Natural killer cell (primary cell): ENCODE measurements at regions not wholly inside any gene's neighbourhood (a gene's known extent, or its start where the extent isn't known, plus 50 kb on each side); places are given as distances from the start of the nearest gene placed in this dataset.

Source experiments
- ATAC-seq, 3 donors: fragments of 150-1000 bp in 2 of 3; fragments of 200-7000 bp in 1 of 3; cut with Tn5 transposase; 1 replicate in 1 of 3; 2 replicates in 2 of 3; pipeline ENCODE4 v1.10.0; 2021; ENCODE audit warnings: mild to moderate bottlenecking in 2 of 3, moderate library complexity in 2 of 3
- DNase-seq, 2 donors: peaks; one replicate each; pipeline versions ENCODE4 v3.0.0 to v3.0.0-alpha.2; 2013 to 2021; ENCODE audit warnings: mixed read lengths in 1 of 2
- H3K27ac ChIP-seq: one replicate; pipeline ENCODE4 v1.5.1; 2013; ENCODE audit warnings: mild to moderate bottlenecking, low read length
- H3K27me3 ChIP-seq: one replicate; pipeline ENCODE4 v1.6.1; 2013; ENCODE audit warnings: low read length; ENCODE audit not compliant: control insufficient read depth, insufficient read depth
- H3K36me3 ChIP-seq: one replicate; pipeline ENCODE4 v1.6.1; 2013; ENCODE audit warnings: low read length; ENCODE audit not compliant: control insufficient read depth, insufficient read depth
- H3K4me1 ChIP-seq: one replicate; pipeline ENCODE4 v1.6.1; 2013; ENCODE audit warnings: low read length; ENCODE audit not compliant: control insufficient read depth, insufficient read depth
- H3K4me3 ChIP-seq: one replicate; pipeline ENCODE4 v1.5.1; 2013; ENCODE audit warnings: low read length
- H3K9me3 ChIP-seq: one replicate; pipeline ENCODE4 v1.6.1; 2013; ENCODE audit warnings: low read length; ENCODE audit not compliant: control insufficient read depth, insufficient read depth
- H3K27ac Mint-ChIP-seq, 2 donors: one replicate each; pipeline ENCODE4 v1.8.0; 2022; ENCODE audit warnings: mild to moderate bottlenecking in 2 of 2, mixed read lengths in 2 of 2, moderate library complexity in 1 of 2
- H3K27me3 Mint-ChIP-seq, 2 donors: one replicate each; pipeline ENCODE4 v1.8.0; 2022; ENCODE audit warnings: low read depth in 2 of 2, mixed read lengths in 2 of 2
- H3K36me3 Mint-ChIP-seq: one replicate; pipeline ENCODE4 v1.8.0; 2022; ENCODE audit warnings: mixed read lengths
- H3K4me1 Mint-ChIP-seq, 2 donors: one replicate each; pipeline ENCODE4 v1.8.0; 2022; ENCODE audit warnings: mixed read lengths in 2 of 2
- H3K4me3 Mint-ChIP-seq: one replicate; pipeline ENCODE4 v1.8.0; 2022; ENCODE audit warnings: mild to moderate bottlenecking, moderate library complexity, mixed read lengths
- H3K9me3 Mint-ChIP-seq, 2 donors: one replicate each; pipeline ENCODE4 v1.8.0; 2022; ENCODE audit warnings: mixed read lengths in 2 of 2
- CTCF ChIP-seq: fragments of 200-600 bp; IDR thresholded peaks from one replicate; pipeline ENCODE4 v1.8.0; 2022; ENCODE audit warnings: antibody characterized with exemption
- WGBS: methylation state at CpG from one replicate; pipeline ENCODE4 v1.1.7; 2013; ENCODE audit warnings: missing lambda C conversion rate; ENCODE audit not compliant: insufficient coverage; 5-methylcytosine and 5-hydroxymethylcytosine counted together
- intact Hi-C: fragments of 100-400 bp; cut with micrococcal nuclease; formaldehyde crosslinking; loops from one replicate; pipeline ENCODE4 v1.14.2; 2022

- intact Hi-C loops, result no loop called here
- Histone ChIP-seq H3K27ac (no peak overlapping the region), H3K4me1 (no peaks in the 10 kb centered on the region), H3K9me3 (no peaks in the 10 kb centered on the region), H3K4me3 (no peak overlapping the region), H3K36me3 (no peaks in the 10 kb centered on the region), H3K27me3 (no peaks in the 10 kb centered on the region)
- DNase-seq (no peak), ATAC-seq (no peak)
- TF ChIP-seq CTCF, result no peak
- Mint-ChIP-seq H3K4me3 (no peak overlapping the region), H3K4me1 (no peaks in the 10 kb centered on the region), H3K36me3 (no peaks in the 10 kb centered on the region), H3K9me3 (no peaks in the 10 kb centered on the region), H3K27ac (no peak overlapping the region), H3K27me3 (peaks cover 20 to 30% of the 10 kb centered on the region in 2 donors)
- WGBS, result 59% methylated on average over 1 of the region's 1 CpG
These were observed 256.1 kb upstream of the HES1 start for GRCh38 chr3:193879864-193880242.

- Histone ChIP-seq H3K36me3 (no peaks in the 10 kb centered on the region), H3K27ac (no peak overlapping the region), H3K27me3 (no peaks in the 10 kb centered on the region), H3K4me1 (no peaks in the 10 kb centered on the region), H3K4me3 (no peak overlapping the region), H3K9me3 (no peaks in the 10 kb centered on the region)
- Mint-ChIP-seq H3K4me3 (no peak overlapping the region), H3K27me3 (peaks cover 13 to 22% of the 10 kb centered on the region in 2 donors), H3K36me3 (no peaks in the 10 kb centered on the region), H3K9me3 (no peaks in the 10 kb centered on the region), H3K4me1 (no peaks in the 10 kb centered on the region), H3K27ac (no peak overlapping the region)
- no peak for TF ChIP-seq CTCF
- WGBS, result 90% methylated on average over 6 of the region's 6 CpGs
- intact Hi-C loops, result no loop called here
- ATAC-seq (no peak), DNase-seq (no peak)
These were observed 253.9 kb upstream of the HES1 start for GRCh38 chr3:193882091-193882490.

GRCh38 chr3:193883551-193883950 lies 252.4 kb upstream of the HES1 start:
- WGBS, result 81% methylated on average over 3 of the region's 3 CpGs
- no peaks in the 10 kb centered on the region for H3K4me1 Mint-ChIP-seq
- H3K27ac Mint-ChIP-seq, result no peak overlapping the region

More at GRCh38 chr3:193883551-193883950, 252.4 kb upstream of the HES1 start:
- DNase-seq, result no peak
- H3K36me3 Mint-ChIP-seq, result no peaks in the 10 kb centered on the region
- Histone ChIP-seq H3K4me1 (no peaks in the 10 kb centered on the region), H3K9me3 (no peaks in the 10 kb centered on the region), H3K36me3 (no peaks in the 10 kb centered on the region), H3K27me3 (no peaks in the 10 kb centered on the region), H3K4me3 (no peak overlapping the region), H3K27ac (no peak overlapping the region)
- no peaks in the 10 kb centered on the region for H3K9me3 Mint-ChIP-seq
- no peak for TF ChIP-seq CTCF
- no peak overlapping the region for H3K4me3 Mint-ChIP-seq
- intact Hi-C loops, result no loop called here
- H3K27me3 Mint-ChIP-seq, result peaks cover 9 to 18% of the 10 kb centered on the region in 2 donors
- ATAC-seq, result no peak
